Activated CD8-positive, alpha-beta T cell treated with anti-CD3 and anti-CD28 coated beads for 36 hours (primary cell): ENCODE measurements at regions not wholly inside any gene's neighbourhood (a gene's known extent, or its start where the extent isn't known, plus 50 kb on each side); places are given as distances from the start of the nearest gene placed in this dataset.

Source experiments
- ATAC-seq: fragments of 200-7000 bp; cut with Tn5 transposase; one replicate; pipeline ENCODE4 v1.10.0; 2021; ENCODE audit warnings: mild to moderate bottlenecking, moderate library complexity
- CTCF ChIA-PET: fragments of 350-600 bp; sonication (Branson Sonifier 250); formaldehyde crosslinking; loops from one replicate; lab custom pipeline; 2021; ENCODE audit warnings: antibody characterized with exemption; lab: Charles Lee
- POLR2A ChIA-PET: fragments of 350-600 bp; sonication (Branson Sonifier 250); formaldehyde crosslinking; loops from one replicate; lab custom pipeline; 2021; ENCODE audit warnings: antibody characterized with exemption; lab: Charles Lee
- DNase-seq: peaks from one replicate; pipeline ENCODE4 v3.0.0-alpha.2; 2020
- H3K27ac Mint-ChIP-seq: one replicate; pipeline ENCODE4 v1.8.0; 2021; ENCODE audit warnings: mild to moderate bottlenecking, mixed read lengths
- H3K27me3 Mint-ChIP-seq: one replicate; pipeline ENCODE4 v1.8.0; 2021; ENCODE audit warnings: mixed read lengths
- H3K36me3 Mint-ChIP-seq: one replicate; pipeline ENCODE4 v1.8.0; 2021; ENCODE audit warnings: low read depth, mixed read lengths
- H3K4me1 Mint-ChIP-seq: one replicate; pipeline ENCODE4 v1.8.0; 2021; ENCODE audit warnings: low read depth, mixed read lengths
- H3K4me3 Mint-ChIP-seq: one replicate; pipeline ENCODE4 v1.8.0; 2021; ENCODE audit warnings: mild to moderate bottlenecking, moderate library complexity, mixed read lengths
- H3K9me3 Mint-ChIP-seq: one replicate; pipeline ENCODE4 v1.8.0; 2021; ENCODE audit warnings: mixed read lengths
- intact Hi-C: fragments of 100-400 bp; cut with micrococcal nuclease; formaldehyde crosslinking; loops from one replicate; pipeline ENCODE4 v1.10.0; 2022
- TF ChIP-seq, protein P1 (sequence below): fragments of 200-600 bp; IDR thresholded peaks from one replicate; pipeline ENCODE4 v1.8.0; 2022; ENCODE audit warnings: antibody characterized with exemption, mild to moderate bottlenecking

DNA sequence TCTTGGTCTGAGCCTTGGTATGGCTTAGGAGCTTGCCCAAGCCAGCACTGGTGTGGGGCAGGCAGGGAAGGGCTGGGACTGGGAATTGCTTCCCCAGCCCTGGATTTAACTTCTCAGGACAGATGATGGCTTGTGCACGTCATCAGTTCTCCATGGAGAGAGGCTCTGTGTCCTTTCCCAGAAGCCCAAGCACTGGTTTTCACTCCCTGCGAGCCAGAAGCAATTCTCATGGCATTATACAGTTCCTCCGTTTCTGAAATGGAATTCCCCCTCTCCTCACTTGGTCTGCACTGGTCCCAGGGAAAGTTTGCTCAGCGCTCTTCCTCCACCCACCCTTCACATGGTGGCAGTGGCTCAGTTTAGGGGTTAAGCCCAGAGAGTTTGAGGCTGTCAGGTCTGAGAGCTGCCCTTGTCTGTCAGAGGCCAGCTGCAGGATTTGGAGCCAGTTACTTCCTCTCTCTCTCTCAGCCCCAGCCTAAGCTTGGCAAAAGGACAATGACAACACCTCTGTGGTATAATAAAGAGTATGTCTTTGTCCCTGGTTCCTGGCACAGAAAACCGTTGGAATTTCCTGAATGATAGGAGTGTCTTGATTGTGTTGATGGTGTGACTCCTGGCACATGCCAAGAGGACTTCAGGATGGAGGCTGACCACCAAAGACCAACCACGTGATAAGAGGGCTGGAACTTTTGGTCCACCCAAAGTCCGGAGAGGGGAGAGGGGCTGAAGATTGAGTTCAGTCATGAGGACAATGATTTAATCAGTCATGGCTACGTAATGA is 219.6 kb upstream of the TNRC6C start:
- TF ChIP-seq, protein P1, sequence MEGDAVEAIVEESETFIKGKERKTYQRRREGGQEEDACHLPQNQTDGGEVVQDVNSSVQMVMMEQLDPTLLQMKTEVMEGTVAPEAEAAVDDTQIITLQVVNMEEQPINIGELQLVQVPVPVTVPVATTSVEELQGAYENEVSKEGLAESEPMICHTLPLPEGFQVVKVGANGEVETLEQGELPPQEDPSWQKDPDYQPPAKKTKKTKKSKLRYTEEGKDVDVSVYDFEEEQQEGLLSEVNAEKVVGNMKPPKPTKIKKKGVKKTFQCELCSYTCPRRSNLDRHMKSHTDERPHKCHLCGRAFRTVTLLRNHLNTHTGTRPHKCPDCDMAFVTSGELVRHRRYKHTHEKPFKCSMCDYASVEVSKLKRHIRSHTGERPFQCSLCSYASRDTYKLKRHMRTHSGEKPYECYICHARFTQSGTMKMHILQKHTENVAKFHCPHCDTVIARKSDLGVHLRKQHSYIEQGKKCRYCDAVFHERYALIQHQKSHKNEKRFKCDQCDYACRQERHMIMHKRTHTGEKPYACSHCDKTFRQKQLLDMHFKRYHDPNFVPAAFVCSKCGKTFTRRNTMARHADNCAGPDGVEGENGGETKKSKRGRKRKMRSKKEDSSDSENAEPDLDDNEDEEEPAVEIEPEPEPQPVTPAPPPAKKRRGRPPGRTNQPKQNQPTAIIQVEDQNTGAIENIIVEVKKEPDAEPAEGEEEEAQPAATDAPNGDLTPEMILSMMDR = no peak
- Mint-ChIP-seq H3K27me3 (no peaks in the 10 kb centered on the region), H3K4me1 (no peaks in the 10 kb centered on the region), H3K9me3 (no peaks in the 10 kb centered on the region), H3K4me3 (no peak overlapping the region), H3K36me3 (no peaks in the 10 kb centered on the region), H3K27ac (no peak overlapping the region)
- DNase-seq (no peak), ATAC-seq (no peak)
- intact Hi-C loops = no loop called here
- CTCF ChIA-PET = no interaction called here
- POLR2A ChIA-PET = no interaction called here

DNA sequence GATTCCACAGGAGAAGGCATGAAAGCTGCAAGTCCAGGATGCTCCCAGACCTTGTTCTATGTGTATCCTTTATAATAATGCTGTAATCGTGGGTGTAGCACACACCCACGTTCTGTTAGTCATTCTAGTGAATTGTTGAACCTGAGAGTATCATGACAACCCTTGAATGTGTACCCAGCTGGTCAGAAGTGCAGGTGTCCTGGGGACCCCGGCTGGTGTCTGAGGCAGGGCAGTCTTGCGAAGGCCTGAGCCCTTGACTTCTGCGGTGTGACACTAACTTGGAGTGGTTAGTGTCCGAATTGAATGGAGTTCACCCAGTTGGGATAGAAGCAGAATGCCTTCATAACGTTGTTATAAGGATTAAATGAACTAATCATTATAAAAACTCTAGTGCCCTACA is 218.0 kb upstream of the TNRC6C start:
- no peak for DNase-seq
- Mint-ChIP-seq H3K27me3 (no peaks in the 10 kb centered on the region), H3K36me3 (no peaks in the 10 kb centered on the region), H3K9me3 (no peaks in the 10 kb centered on the region), H3K27ac (no peak overlapping the region), H3K4me1 (no peaks in the 10 kb centered on the region), H3K4me3 (no peak overlapping the region)
- TF ChIP-seq, protein P1 = no peak
- ChIA-PET CTCF (interaction anchor here (1.1 to 2.4 kb wide), 6 partner anchors 9 to 201 kb away, joined by 3 to 13 read pairs (median 4); no protein-coding TSS in a partner anchor), POLR2A (interaction anchor here (0.6 to 0.9 kb wide), 2 partner anchors 13 to 254 kb away, joined by 3 to 4 read pairs; no protein-coding TSS in a partner anchor)
- intact Hi-C loops = no loop called here
- no peak for ATAC-seq

DNA sequence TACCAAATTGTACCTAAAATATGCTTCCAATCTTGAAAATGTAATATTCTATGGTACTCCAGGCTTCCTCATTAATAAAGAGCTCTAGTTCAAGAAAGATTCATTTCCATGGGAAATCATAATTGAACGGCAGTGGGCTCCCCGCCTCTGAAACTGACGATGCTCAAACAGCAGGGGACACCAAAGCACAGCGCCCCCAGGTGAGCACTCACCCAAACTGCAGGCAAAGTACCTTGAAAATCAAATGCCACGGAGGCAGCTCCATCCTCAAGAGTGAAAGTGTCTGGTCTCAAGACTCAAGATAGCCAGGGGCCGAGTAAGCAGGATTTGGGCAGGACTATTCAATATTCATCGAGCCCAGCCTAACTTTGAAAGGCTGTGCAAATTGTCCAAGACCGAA is 217.4 kb upstream of the TNRC6C start:
- POLR2A ChIA-PET = interaction anchor here (0.6 to 0.9 kb wide), 3 partner anchors 12 to 253 kb away, joined by 3 to 4 read pairs (median 4); no protein-coding TSS in a partner anchor
- CTCF ChIA-PET = interaction anchor here (1.1 to 2.4 kb wide), 6 partner anchors 9 to 202 kb away, joined by 3 to 13 read pairs (median 4); no protein-coding TSS in a partner anchor
- ATAC-seq (peak; percentile 30), DNase-seq (peak; percentile 64)
- Mint-ChIP-seq H3K27me3 (no peaks in the 10 kb centered on the region), H3K9me3 (no peaks in the 10 kb centered on the region), H3K4me3 (no peak overlapping the region), H3K27ac (no peak overlapping the region), H3K36me3 (no peaks in the 10 kb centered on the region), H3K4me1 (no peaks in the 10 kb centered on the region)
- TF ChIP-seq, protein P1 = peak; percentile 65
- intact Hi-C loops = no loop called here

DNA sequence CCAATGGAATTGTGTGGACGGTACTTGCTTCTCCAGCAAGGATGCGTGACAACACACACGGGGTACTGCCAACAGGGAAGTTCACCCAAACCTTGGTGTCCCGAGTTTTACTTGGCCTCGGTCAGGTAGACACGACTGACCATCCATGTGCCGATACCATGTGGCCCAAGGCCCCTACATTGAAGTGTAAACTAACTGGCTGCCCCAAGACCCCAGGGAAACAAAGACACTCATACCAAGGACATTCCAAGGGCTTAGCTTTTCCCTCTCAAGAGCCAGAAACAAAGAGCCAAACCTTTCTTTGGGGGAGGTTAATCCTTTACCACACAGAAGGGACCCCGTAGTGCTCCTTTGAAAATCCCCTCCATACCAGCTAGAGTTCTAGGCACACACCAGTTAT is 215.9 kb upstream of the TNRC6C start:
- H3K4me1 Mint-ChIP-seq = no peaks in the 10 kb centered on the region
- H3K27ac Mint-ChIP-seq = no peak overlapping the region
- DNase-seq (no peak), ATAC-seq (no peak)
- ChIA-PET POLR2A (interaction anchor here (0.6 kb wide), 1 partner anchor 187 kb away, joined by 3 read pairs; no protein-coding TSS in a partner anchor), CTCF (no interaction called here)
- H3K36me3 Mint-ChIP-seq = no peaks in the 10 kb centered on the region
- H3K4me3 Mint-ChIP-seq = no peak overlapping the region
- no peaks in the 10 kb centered on the region for H3K27me3 Mint-ChIP-seq
- intact Hi-C loops = no loop called here
- H3K9me3 Mint-ChIP-seq = no peaks in the 10 kb centered on the region
- TF ChIP-seq, protein P1 = no peak
